KMS-11 (cell line): ENCODE measurements at regions not wholly inside any gene's neighbourhood (a gene's known extent, or its start where the extent isn't known, plus 50 kb on each side); places are given as distances from the start of the nearest gene placed in this dataset.

Source experiments
- H2AFZ ChIP-seq: fragments of 200-600 bp; sonication (generic); 2 replicates; pipeline ENCODE4 v1.6.1; 2016; ENCODE audit warnings: antibody characterized with exemption, mixed run types, low read depth
- H3K27ac ChIP-seq: fragments of 200-600 bp; sonication (generic); 2 replicates; pipeline ENCODE4 v1.6.1; 2016; ENCODE audit warnings: mild to moderate bottlenecking, mixed run types
- H3K27me3 ChIP-seq: fragments of 200-600 bp; sonication (generic); 2 replicates; pipeline ENCODE4 v1.6.1; 2017; ENCODE audit warnings: mild to moderate bottlenecking, low read depth, mixed run types, moderate library complexity; ENCODE audit not compliant: insufficient read depth
- H3K36me3 ChIP-seq: fragments of 200-600 bp; sonication (generic); 2 replicates; pipeline ENCODE4 v1.6.1; 2017; ENCODE audit warnings: mild to moderate bottlenecking, mixed run types; ENCODE audit not compliant: insufficient read depth
- H3K4me1 ChIP-seq: fragments of 200-600 bp; sonication (generic); 2 replicates; pipeline ENCODE4 v1.6.1; 2016; ENCODE audit warnings: mild to moderate bottlenecking, low read depth, mixed run types; ENCODE audit not compliant: poor library complexity, severe bottlenecking
- H3K4me2 ChIP-seq: fragments of 200-600 bp; sonication (generic); 2 replicates; pipeline ENCODE4 v1.7.0; 2016; ENCODE audit warnings: mild to moderate bottlenecking, mixed run types
- H3K4me3 ChIP-seq: fragments of 200-600 bp; sonication (generic); IDR thresholded peaks from 2 replicates; pipeline ENCODE4 v1.6.1; 2017; ENCODE audit warnings: low read depth, low read length, mixed read lengths; ENCODE audit not compliant: insufficient read depth
- H3K79me2 ChIP-seq: fragments of 200-600 bp; sonication (generic); 2 replicates; pipeline ENCODE4 v1.6.1; 2016; ENCODE audit warnings: low read depth, mixed run types; ENCODE audit not compliant: insufficient read depth
- H3K9ac ChIP-seq: fragments of 200-600 bp; sonication (generic); 2 replicates; pipeline ENCODE4 v1.6.1; 2016; ENCODE audit warnings: mild to moderate bottlenecking, mixed run types
- H4K20me1 ChIP-seq: fragments of 200-600 bp; sonication (generic); 2 replicates; pipeline ENCODE4 v1.6.1; 2016; ENCODE audit warnings: mild to moderate bottlenecking, mixed run types; ENCODE audit not compliant: insufficient read depth
- CTCF ChIP-seq: fragments of 200-600 bp; sonication (generic); conservative IDR thresholded peaks from 2 replicates; pipeline ENCODE4 v1.6.1; 2017; ENCODE audit warnings: low read depth, mild to moderate bottlenecking, antibody characterized with exemption, low read length, moderate library complexity, mixed read lengths

GRCh38 chr1:81409780-81410274 is 390.9 kb upstream of the ADGRL2 start:
- no peak overlapping the region for H3K4me3 ChIP-seq
- H3K27ac ChIP-seq = no peak overlapping the region
- H4K20me1 ChIP-seq = no peaks in the 10 kb centered on the region
- no peak overlapping the region for H2AFZ ChIP-seq
- no peak for TF ChIP-seq CTCF
- no peaks in the 10 kb centered on the region for H3K36me3 ChIP-seq
- no peaks in the 10 kb centered on the region for H3K4me1 ChIP-seq
- H3K4me2 ChIP-seq = no peak overlapping the region
- H3K27me3 ChIP-seq = no peaks in the 10 kb centered on the region
- H3K79me2 ChIP-seq = no peaks in the 10 kb centered on the region
- no peak overlapping the region for H3K9ac ChIP-seq

- Histone ChIP-seq H3K4me1 (no peaks in the 10 kb centered on the region), H3K36me3 (no peaks in the 10 kb centered on the region), H3K9ac (no peak overlapping the region), H3K27ac (no peak overlapping the region), H4K20me1 (no peaks in the 10 kb centered on the region), H2AFZ (no peak overlapping the region), H3K27me3 (no peaks in the 10 kb centered on the region), H3K4me2 (no peak overlapping the region), H3K4me3 (no peak overlapping the region), H3K79me2 (no peaks in the 10 kb centered on the region)
- TF ChIP-seq CTCF = no peak
Observed at GRCh38 chr1:81409262-81409661, 391.5 kb upstream of the ADGRL2 start.

GRCh38 chr1:81408419-81408818 is 392.3 kb upstream of the ADGRL2 start:
- H4K20me1 ChIP-seq = no peaks in the 10 kb centered on the region
- no peaks in the 10 kb centered on the region for H3K4me1 ChIP-seq
- no peaks in the 10 kb centered on the region for H3K79me2 ChIP-seq
- H3K9ac ChIP-seq = no peak overlapping the region
- no peak for TF ChIP-seq CTCF
- H3K36me3 ChIP-seq = no peaks in the 10 kb centered on the region
- H2AFZ ChIP-seq = no peak overlapping the region
- no peak overlapping the region for H3K4me2 ChIP-seq
- H3K4me3 ChIP-seq = no peak overlapping the region
- no peak overlapping the region for H3K27ac ChIP-seq
- no peaks in the 10 kb centered on the region for H3K27me3 ChIP-seq

- Histone ChIP-seq H4K20me1 (no peaks in the 10 kb centered on the region), H3K9ac (no peak overlapping the region)
Observed at GRCh38 chr1:81407000-81407821, 393.5 kb upstream of the ADGRL2 start.

More at GRCh38 chr1:81407000-81407821, 393.5 kb upstream of the ADGRL2 start:
- no peaks in the 10 kb centered on the region for H3K27me3 ChIP-seq
- H3K4me1 ChIP-seq = no peaks in the 10 kb centered on the region
- H3K27ac ChIP-seq = no peak overlapping the region
- TF ChIP-seq CTCF = no peak
- H3K79me2 ChIP-seq = no peaks in the 10 kb centered on the region
- H3K4me3 ChIP-seq = no peak overlapping the region
- H2AFZ ChIP-seq = no peak overlapping the region
- H3K4me2 ChIP-seq = no peak overlapping the region
- no peaks in the 10 kb centered on the region for H3K36me3 ChIP-seq
